Prostate gland (tissue), 2 donors: ENCODE measurements at regions not wholly inside any gene's neighbourhood (a gene's known extent, or its start where the extent isn't known, plus 50 kb on each side); places are given as distances from the start of the nearest gene placed in this dataset.

ENCODE experiments used
- CTCF ChIP-seq, 4 experiments: fragments of 200-600 bp in 2 of 4; fragments of 450-650 bp in 2 of 4; sonication (generic) in 2 of 4; IDR thresholded peaks; 1 replicate in 3 of 4; 2 replicates in 1 of 4; pipeline ENCODE4 v1.5.1; 2016 to 2019; ENCODE audit warnings: antibody characterized with exemption in 4 of 4, mild to moderate bottlenecking in 2 of 4, moderate library complexity in 2 of 4
- POLR2A ChIP-seq: fragments of 450-650 bp; IDR thresholded peaks from one replicate; pipeline ENCODE4 v1.6.1; 2016; ENCODE audit warnings: antibody characterized with exemption, mild to moderate bottlenecking

GRCh38 chr16:66028510-66029216 lies 337.8 kb upstream of the CDH5 start:
- TF ChIP-seq POLR2A = no peak
- no peak for TF ChIP-seq CTCF (IDR thresholded peaks at IDR 0.05)
